ENCODE measurements at regions not wholly inside any gene's neighbourhood (a gene's known extent, or its start where the extent isn't known, plus 50 kb on each side); places are given as distances from the start of the nearest gene placed in this dataset.
"Not testable (repeated sequence)": the region's sequence is repeated elsewhere in the genome, so short reads cannot be mapped to it uniquely, and the experiment has no call there.

- TF ChIP-seq EZH2 (IDR thresholded peaks at IDR 0.05; ENCODE audit: borderline replicate concordance, insufficient read depth, low read depth, low read length, poor library complexity, severe bottlenecking); CTCF (IDR thresholded peaks at IDR 0.05): not testable (repeated sequence)
Observed at GRCh38 chr7:65505320-65505633, 131.6 kb downstream of the ZNF92 start.

Measured in B cell (primary cell).